Panc1 (cell line): ENCODE measurements at regions not wholly inside any gene's neighbourhood (a gene's known extent, or its start where the extent isn't known, plus 50 kb on each side); places are given as distances from the start of the nearest gene placed in this dataset.

Source experiments
- CTCF ChIP-seq: fragments of 450-650 bp; IDR thresholded peaks from 2 replicates; pipeline ENCODE4 v1.5.1; 2017; ENCODE audit warnings: mild to moderate bottlenecking
- POLR2AphosphoS5 ChIP-seq: IDR thresholded peaks from 2 replicates; pipeline ENCODE4 v1.6.1; 2012; ENCODE audit warnings: mild to moderate bottlenecking, low read depth, low read length, moderate library complexity
- REST ChIP-seq, 2 experiments: IDR thresholded peaks; 2 replicates each; pipeline ENCODE4 v1.6.1; 2011 to 2012; ENCODE audit warnings: low read depth in 2 of 2, control low read depth in 1 of 2, low read length in 1 of 2, mild to moderate bottlenecking in 1 of 2, moderate library complexity in 1 of 2; ENCODE audit not compliant: insufficient read depth in 1 of 2
- SIN3A ChIP-seq: IDR thresholded peaks from 2 replicates; pipeline ENCODE4 v1.6.1; 2012; ENCODE audit warnings: low read depth, mild to moderate bottlenecking, low read length, moderate library complexity, borderline replicate concordance; ENCODE audit not compliant: insufficient read depth

- TF ChIP-seq POLR2AphosphoS5 (no peak), REST (IDR thresholded peaks at IDR 0.05; ENCODE audit: insufficient read depth in 1 of 2, low read depth in 2 of 2, low read length in 1 of 2) (no peak), CTCF (no peak), SIN3A (no peak)
Observed at GRCh38 chr12:62166525-62166924, 93.7 kb upstream of the USP15 start.
